Smooth muscle cell (in vitro differentiated cells): ENCODE measurements at regions not wholly inside any gene's neighbourhood (a gene's known extent, or its start where the extent isn't known, plus 50 kb on each side); places are given as distances from the start of the nearest gene placed in this dataset. TPM values are rescaled to one million over a fixed set of nuclear protein-coding genes. Genes with fewer than 3 reads are reported as not detected.

Source experiments
- DNase-seq: peaks from one replicate; lab custom pipeline; 2025; ENCODE audit not compliant: unreplicated experiment; lab: John Stamatoyannopoulos, UW
- H2AFZ ChIP-seq: fragments of 200-600 bp; sonication (generic); 2 replicates; pipeline ENCODE4 v1.6.0; 2016; ENCODE audit warnings: antibody characterized with exemption, low read depth, mild to moderate bottlenecking
- H3F3A ChIP-seq: fragments of 200-600 bp; sonication (generic); 2 replicates; pipeline ENCODE4 v1.6.0; 2017; ENCODE audit warnings: antibody characterized with exemption, low read depth
- H3K27ac ChIP-seq: fragments of 200-600 bp; sonication (generic); 2 replicates; pipeline ENCODE4 v1.5.1; 2016; ENCODE audit warnings: low read depth, mild to moderate bottlenecking
- H3K27me3 ChIP-seq: fragments of 200-600 bp; sonication (generic); 2 replicates; pipeline ENCODE4 v1.6.1; 2016; ENCODE audit warnings: low read depth, mild to moderate bottlenecking
- H3K36me3 ChIP-seq: fragments of 200-600 bp; sonication (generic); 2 replicates; pipeline ENCODE4 v1.5.1; 2016; ENCODE audit warnings: low read depth
- H3K4me1 ChIP-seq: fragments of 200-600 bp; sonication (generic); 2 replicates; pipeline ENCODE4 v1.5.1; 2016; ENCODE audit warnings: low read depth
- H3K4me2 ChIP-seq: fragments of 200-600 bp; sonication (generic); 2 replicates; pipeline ENCODE4 v1.6.0; 2016; ENCODE audit warnings: mild to moderate bottlenecking
- H3K4me3 ChIP-seq: fragments of 200-600 bp; sonication (generic); 2 replicates; pipeline ENCODE4 v1.5.1; 2016; ENCODE audit warnings: mild to moderate bottlenecking
- H3K79me2 ChIP-seq: fragments of 200-600 bp; sonication (generic); 2 replicates; pipeline ENCODE4 v1.6.0; 2016; ENCODE audit warnings: low read depth, mild to moderate bottlenecking
- H3K9ac ChIP-seq: fragments of 200-600 bp; sonication (generic); 2 replicates; pipeline ENCODE4 v1.6.0; 2016; ENCODE audit warnings: low read depth
- H3K9me3 ChIP-seq: fragments of 200-600 bp; sonication (generic); replicated peaks from 2 replicates; pipeline ENCODE4 v1.5.1; 2016; ENCODE audit warnings: low read depth
- H4K20me1 ChIP-seq: fragments of 200-600 bp; sonication (generic); 2 replicates; pipeline ENCODE4 v1.6.0; 2016; ENCODE audit warnings: low read depth
- CTCF ChIP-seq: fragments of 200-600 bp; sonication (generic); IDR thresholded peaks from 2 replicates; pipeline ENCODE4 v1.5.1; 2017; ENCODE audit warnings: borderline replicate concordance, mild to moderate bottlenecking, antibody characterized with exemption; ENCODE audit not compliant: insufficient read depth, poor library complexity, severe bottlenecking
- WGBS: methylation state at CpG from one replicate; pipeline ENCODE4 v1.1.7; 2016; ENCODE audit warnings: low lambda C conversion rate; 5-methylcytosine and 5-hydroxymethylcytosine counted together
- small RNA-seq: library from RNA; depleted of rRNA; stranded (forward); fragments of <200 nt; gene quantifications from one replicate; pipeline ENCODE3, GENCODE V24; 2014

DNA sequence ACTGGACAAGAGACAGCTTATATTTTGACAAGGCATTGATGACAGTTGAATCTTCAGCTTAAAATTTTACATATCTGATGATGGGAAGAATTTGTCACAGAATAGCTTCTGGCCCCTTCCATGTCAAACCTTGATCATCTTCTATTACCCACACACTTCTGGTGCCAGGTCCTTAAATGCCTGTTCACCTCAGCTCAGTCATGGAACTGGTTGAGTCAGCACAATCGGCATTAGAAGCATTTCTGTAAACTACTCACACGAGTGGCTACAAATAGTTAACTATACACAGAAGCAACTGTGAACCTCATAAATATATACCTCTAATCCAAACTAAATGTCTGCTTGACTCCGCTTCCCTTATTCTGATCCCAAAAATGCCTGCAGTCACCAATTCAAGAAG, 161.2 kb downstream of the FOXO1 start:
- no peaks in the 10 kb centered on the region for H3K79me2 ChIP-seq
- WGBS = 57% methylated on average over 3 of the region's 3 CpGs
- no peaks in the 10 kb centered on the region for H3K9me3 ChIP-seq
- no peaks in the 10 kb centered on the region for H3K27me3 ChIP-seq
- no peak for TF ChIP-seq CTCF
- no peak overlapping the region for H3K4me3 ChIP-seq
- H3K9ac ChIP-seq = no peak overlapping the region
- H3K4me2 ChIP-seq = no peak overlapping the region
- no peaks in the 10 kb centered on the region for H3K4me1 ChIP-seq
- no peaks in the 10 kb centered on the region for H3K36me3 ChIP-seq
- no peaks in the 10 kb centered on the region for H4K20me1 ChIP-seq
- no peaks in the 10 kb centered on the region for H3F3A ChIP-seq
- H2AFZ ChIP-seq = no peak overlapping the region
- DNase-seq = no peak
- H3K27ac ChIP-seq = peak overlapping the region; percentile 73

Small RNA genes in the stretch of these regions (small RNA-seq; reads per million reads assigned to genes)
- gene RF00108 (not detected), gene RNY3P9 (not detected), gene RPL17P51 (not detected)
